ENCODE measurements at regions not wholly inside any gene's neighbourhood (a gene's known extent, or its start where the extent isn't known, plus 50 kb on each side); places are given as distances from the start of the nearest gene placed in this dataset.
A peak's percentile ranks its signal among the peaks of the same experiment; 100 is the strongest.
"Not testable (repeated sequence)": the region's sequence is repeated elsewhere in the genome, so short reads cannot be mapped to it uniquely, and the experiment has no call there.

GRCh38 chr2:12533337-12534005 is 183.3 kb upstream of the TRIB2 start:
- DNase-seq = no peak

- DNase-seq = no peak
Measured at GRCh38 chr2:12534646-12535263, 182.0 kb upstream of the TRIB2 start.

GRCh38 chr2:12536976-12537375 is 179.8 kb upstream of the TRIB2 start:
- no peak for DNase-seq

- DNase-seq = no peak
Measured at GRCh38 chr2:12538138-12538694, 178.5 kb upstream of the TRIB2 start.

GRCh38 chr2:12539336-12539735 is 177.4 kb upstream of the TRIB2 start:
- DNase-seq = no peak

- DNase-seq = no peak
Measured at GRCh38 chr2:12539776-12540562, 176.8 kb upstream of the TRIB2 start.

- no peak for DNase-seq
Measured at GRCh38 chr2:12543076-12543977, 173.4 kb upstream of the TRIB2 start.

- no peak for DNase-seq
Measured at GRCh38 chr2:12543978-12544558, 172.7 kb upstream of the TRIB2 start.

GRCh38 chr2:12547566-12548170 is 169.1 kb upstream of the TRIB2 start:
- DNase-seq = no peak

- no peak for DNase-seq
Measured at GRCh38 chr2:12548906-12549305, 167.8 kb upstream of the TRIB2 start.

- no peak for DNase-seq
Measured at GRCh38 chr2:12549641-12550040, 167.1 kb upstream of the TRIB2 start.

- no peak for DNase-seq
Measured at GRCh38 chr2:12552092-12552491, 164.6 kb upstream of the TRIB2 start.

- DNase-seq = no peak
Measured at GRCh38 chr2:12554224-12555011, 162.3 kb upstream of the TRIB2 start.

- peak; percentile 46 for DNase-seq
Measured at GRCh38 chr2:12555012-12555645, 161.6 kb upstream of the TRIB2 start.

- DNase-seq = no peak
Measured at GRCh38 chr2:12556762-12557161, 160.0 kb upstream of the TRIB2 start.

- no peak for DNase-seq
Measured at GRCh38 chr2:12557688-12558087, 159.0 kb upstream of the TRIB2 start.

- no peak for DNase-seq
Measured at GRCh38 chr2:12558519-12558918, 158.2 kb upstream of the TRIB2 start.

- DNase-seq = no peak
Measured at GRCh38 chr2:12560618-12561017, 156.1 kb upstream of the TRIB2 start.

GRCh38 chr2:12567411-12567810 is 149.3 kb upstream of the TRIB2 start:
- DNase-seq = no peak

GRCh38 chr2:12569510-12569909 is 147.2 kb upstream of the TRIB2 start:
- DNase-seq = not testable (repeated sequence)
